Endodermal cell (in vitro differentiated cells): ENCODE measurements at regions not wholly inside any gene's neighbourhood (a gene's known extent, or its start where the extent isn't known, plus 50 kb on each side); places are given as distances from the start of the nearest gene placed in this dataset.

Experiments
- DNase-seq: peaks from one replicate; pipeline ENCODE4 v3.0.0-alpha.2; 2017
- H3K27ac ChIP-seq: 2 replicates; pipeline ENCODE4 v1.5.1; 2013; ENCODE audit warnings: mild to moderate bottlenecking, low read depth, low read length, moderate library complexity
- H3K27me3 ChIP-seq: 2 replicates; pipeline ENCODE4 v1.6.1; 2013; ENCODE audit warnings: mild to moderate bottlenecking, low read length, moderate library complexity; ENCODE audit not compliant: insufficient read depth, control insufficient read depth, poor library complexity, severe bottlenecking
- H3K36me3 ChIP-seq: 2 replicates; pipeline ENCODE4 v1.7.0; 2013; ENCODE audit warnings: mild to moderate bottlenecking, low read length, moderate library complexity; ENCODE audit not compliant: control insufficient read depth, insufficient read depth
- H3K4me1 ChIP-seq: one replicate; pipeline ENCODE4 v1.7.0; 2013; ENCODE audit warnings: low read length; ENCODE audit not compliant: control insufficient read depth, insufficient read depth
- H3K4me3 ChIP-seq: 2 replicates; pipeline ENCODE4 v1.5.1; 2013; ENCODE audit warnings: mild to moderate bottlenecking, low read length, moderate library complexity
- H3K9ac ChIP-seq: 2 replicates; pipeline ENCODE4 v1.6.1; 2013; ENCODE audit warnings: mild to moderate bottlenecking, low read length, moderate library complexity; ENCODE audit not compliant: poor library complexity, severe bottlenecking; ENCODE audit errors: extremely low read depth
- H3K9me3 ChIP-seq: 2 replicates; pipeline ENCODE4 v1.6.1; 2013; ENCODE audit warnings: mild to moderate bottlenecking, low read length, moderate library complexity; ENCODE audit not compliant: control insufficient read depth
- H3K27ac Mint-ChIP-seq: 2 replicates; pipeline ENCODE4 v1.8.0; 2020; ENCODE audit warnings: mixed read lengths
- H3K27me3 Mint-ChIP-seq: 2 replicates; pipeline ENCODE4 v1.8.0; 2021; ENCODE audit warnings: mild to moderate bottlenecking, mixed read lengths; ENCODE audit not compliant: insufficient read depth
- H3K36me3 Mint-ChIP-seq: 2 replicates; pipeline ENCODE4 v1.8.0; 2020; ENCODE audit warnings: low read depth, mixed read lengths
- H3K4me1 Mint-ChIP-seq: 2 replicates; pipeline ENCODE4 v1.8.0; 2020; ENCODE audit warnings: mixed read lengths
- H3K4me3 Mint-ChIP-seq: 2 replicates; pipeline ENCODE4 v1.8.0; 2020; ENCODE audit warnings: mild to moderate bottlenecking, moderate library complexity, mixed read lengths
- H3K9me3 Mint-ChIP-seq: 2 replicates; pipeline ENCODE4 v1.8.0; 2020; ENCODE audit warnings: mild to moderate bottlenecking, mixed read lengths
- WGBS, 2 experiments: methylation state at CpG; one replicate each; pipeline versions ENCODE4 v1.1.5 to v1.1.7; 2013; ENCODE audit warnings: missing lambda C conversion rate in 2 of 2, mixed read lengths in 1 of 2; ENCODE audit not compliant: insufficient coverage in 1 of 2, insufficient read length in 1 of 2; 5-methylcytosine and 5-hydroxymethylcytosine counted together
- TF ChIP-seq, protein P1 (sequence below): fragments of 200-600 bp; sonication (generic); conservative IDR thresholded peaks from 2 replicates; pipeline ENCODE4 v1.5.0; 2021; ENCODE audit warnings: antibody characterized with exemption, mild to moderate bottlenecking

DNA sequence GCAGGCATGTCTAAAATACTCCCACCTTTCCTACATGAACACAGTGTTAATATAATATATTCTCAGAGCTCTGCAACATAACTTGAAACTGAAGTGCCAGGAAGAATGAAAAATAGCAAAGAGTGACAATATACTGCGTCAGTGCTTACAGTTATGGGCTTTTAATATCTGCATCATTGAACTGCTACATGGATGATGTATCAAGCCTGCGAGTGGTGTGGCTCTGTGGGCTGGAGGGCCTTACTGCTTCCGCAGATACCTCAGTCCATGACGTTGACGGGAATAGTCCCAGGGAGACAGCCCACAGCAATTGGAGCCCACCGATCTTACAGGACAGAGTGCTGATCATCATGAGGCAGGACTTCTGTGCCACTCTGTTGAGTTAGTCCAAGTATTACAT lies 727.0 kb downstream of the NR2F2 start:
- Histone ChIP-seq H3K36me3 (no peaks in the 10 kb centered on the region), H3K4me1 (no peaks in the 10 kb centered on the region), H3K9me3 (no peaks in the 10 kb centered on the region), H3K9ac (no peak overlapping the region), H3K27ac (no peak overlapping the region), H3K27me3 (no peaks in the 10 kb centered on the region), H3K4me3 (no peak overlapping the region)
- Mint-ChIP-seq H3K36me3 (no peaks in the 10 kb centered on the region), H3K4me3 (no peak overlapping the region), H3K27ac (no peak overlapping the region), H3K4me1 (peaks cover 8% of the 10 kb centered on the region), H3K27me3 (peaks cover 1% of the 10 kb centered on the region), H3K9me3 (no peaks in the 10 kb centered on the region)
- TF ChIP-seq, protein P1, sequence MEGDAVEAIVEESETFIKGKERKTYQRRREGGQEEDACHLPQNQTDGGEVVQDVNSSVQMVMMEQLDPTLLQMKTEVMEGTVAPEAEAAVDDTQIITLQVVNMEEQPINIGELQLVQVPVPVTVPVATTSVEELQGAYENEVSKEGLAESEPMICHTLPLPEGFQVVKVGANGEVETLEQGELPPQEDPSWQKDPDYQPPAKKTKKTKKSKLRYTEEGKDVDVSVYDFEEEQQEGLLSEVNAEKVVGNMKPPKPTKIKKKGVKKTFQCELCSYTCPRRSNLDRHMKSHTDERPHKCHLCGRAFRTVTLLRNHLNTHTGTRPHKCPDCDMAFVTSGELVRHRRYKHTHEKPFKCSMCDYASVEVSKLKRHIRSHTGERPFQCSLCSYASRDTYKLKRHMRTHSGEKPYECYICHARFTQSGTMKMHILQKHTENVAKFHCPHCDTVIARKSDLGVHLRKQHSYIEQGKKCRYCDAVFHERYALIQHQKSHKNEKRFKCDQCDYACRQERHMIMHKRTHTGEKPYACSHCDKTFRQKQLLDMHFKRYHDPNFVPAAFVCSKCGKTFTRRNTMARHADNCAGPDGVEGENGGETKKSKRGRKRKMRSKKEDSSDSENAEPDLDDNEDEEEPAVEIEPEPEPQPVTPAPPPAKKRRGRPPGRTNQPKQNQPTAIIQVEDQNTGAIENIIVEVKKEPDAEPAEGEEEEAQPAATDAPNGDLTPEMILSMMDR, result no peak
- no peak for DNase-seq
- WGBS, 2 experiments, result 82 to 96% methylated on average over 6 of the region's 6 CpGs

DNA sequence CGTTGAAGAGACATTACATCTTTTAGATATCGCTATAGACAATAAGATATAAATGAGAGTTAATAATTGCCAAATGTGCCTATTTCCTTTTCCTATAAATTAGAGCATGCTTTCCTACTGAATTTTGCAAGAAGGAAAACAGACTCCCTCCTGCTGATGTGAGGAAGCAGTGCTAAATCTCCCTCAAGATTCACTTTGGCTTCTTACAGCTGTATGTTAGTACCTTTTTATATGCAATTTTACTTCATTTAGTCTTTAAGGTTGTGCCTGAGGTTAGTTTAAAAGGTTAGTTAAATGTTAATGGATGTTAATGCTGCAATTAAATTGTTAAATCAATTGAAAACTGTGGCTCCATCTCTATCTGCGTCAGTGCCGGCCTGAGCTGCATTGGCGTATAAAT lies 728.8 kb downstream of the NR2F2 start:
- 93% methylated on average over 5 of the region's 5 CpGs; no CpG with 5 or more reads in 1 of the 2 experiments for WGBS, 2 experiments
- Mint-ChIP-seq H3K4me1 (peaks cover 8% of the 10 kb centered on the region), H3K27ac (no peak overlapping the region), H3K4me3 (no peak overlapping the region), H3K27me3 (no peaks in the 10 kb centered on the region), H3K36me3 (no peaks in the 10 kb centered on the region), H3K9me3 (no peaks in the 10 kb centered on the region)
- DNase-seq, result no peak
- Histone ChIP-seq H3K27me3 (no peaks in the 10 kb centered on the region), H3K9me3 (no peaks in the 10 kb centered on the region), H3K9ac (no peak overlapping the region), H3K4me3 (no peak overlapping the region), H3K27ac (no peak overlapping the region), H3K4me1 (no peaks in the 10 kb centered on the region), H3K36me3 (no peaks in the 10 kb centered on the region)
- TF ChIP-seq, protein P1, result no peak

DNA sequence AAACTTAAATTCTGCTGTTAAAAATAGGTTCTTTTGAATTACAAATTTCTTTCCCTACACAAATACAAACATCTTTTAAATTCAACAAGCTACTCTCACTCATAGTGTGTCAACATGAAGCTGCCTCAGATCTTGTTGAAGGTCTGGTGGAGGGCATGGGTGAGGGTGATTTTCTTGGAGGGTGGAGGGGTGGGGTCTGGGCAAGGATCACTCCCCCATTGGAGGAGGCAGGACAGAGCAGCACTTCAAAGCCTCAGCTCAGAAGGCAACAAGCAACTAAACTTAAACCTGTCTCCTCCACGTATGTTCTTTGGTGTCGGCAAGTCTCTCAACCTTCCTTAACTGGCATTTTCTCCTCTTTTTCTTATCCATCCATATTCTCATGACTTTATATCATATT lies 730.9 kb downstream of the NR2F2 start:
- H3K36me3 Mint-ChIP-seq, result no peaks in the 10 kb centered on the region
- no peak for DNase-seq

More for the DNA sequence above, 730.9 kb downstream of the NR2F2 start:
- Mint-ChIP-seq H3K27ac (no peak overlapping the region), H3K27me3 (no peaks in the 10 kb centered on the region), H3K4me3 (no peak overlapping the region), H3K9me3 (no peaks in the 10 kb centered on the region), H3K4me1 (peaks cover 8% of the 10 kb centered on the region)
- Histone ChIP-seq H3K4me1 (no peaks in the 10 kb centered on the region), H3K9me3 (no peaks in the 10 kb centered on the region), H3K27ac (no peak overlapping the region), H3K4me3 (no peak overlapping the region), H3K27me3 (no peaks in the 10 kb centered on the region), H3K9ac (no peak overlapping the region), H3K36me3 (no peaks in the 10 kb centered on the region)
- WGBS, 2 experiments, result 50% methylated on average over 2 of the region's 2 CpGs
- TF ChIP-seq, protein P1, result no peak
